SK-N-SH treated with all-trans-retinoic acid at 6 μM for 48 hours (cell line): ENCODE measurements at regions not wholly inside any gene's neighbourhood (a gene's known extent, or its start where the extent isn't known, plus 50 kb on each side); places are given as distances from the start of the nearest gene placed in this dataset.

Experiments used
- ATAC-seq: fragments of 200-7000 bp; cut with Tn5 transposase; 3 replicates; pipeline ENCODE4 v1.9.1; 2020; ENCODE audit warnings: mild to moderate bottlenecking, moderate library complexity
- ARNTL ChIP-seq: fragments of 450-650 bp; formaldehyde crosslinking; IDR thresholded peaks from 2 replicates; pipeline ENCODE4 v1.5.0; 2020; ENCODE audit warnings: low read depth, mild to moderate bottlenecking, moderate library complexity, borderline replicate concordance
- BACH2 ChIP-seq: fragments of 250-450 bp; sonication (Bioruptor Pico); IDR thresholded peaks from 2 replicates; pipeline ENCODE4 v1.9.0; 2021; ENCODE audit warnings: mild to moderate bottlenecking, borderline replicate concordance
- CSDC2 ChIP-seq: fragments of 250-450 bp; sonication (Bioruptor Pico); IDR thresholded peaks from 2 replicates; pipeline ENCODE4 v1.5.0; 2020; ENCODE audit warnings: mild to moderate bottlenecking, moderate library complexity
- ESRRG ChIP-seq: fragments of 250-450 bp; sonication (Bioruptor Pico); IDR thresholded peaks from 2 replicates; pipeline ENCODE4 v1.6.1; 2021; ENCODE audit warnings: mild to moderate bottlenecking
- ISL1 ChIP-seq: fragments of 250-450 bp; sonication (Bioruptor Pico); IDR thresholded peaks from 2 replicates; pipeline ENCODE4 v2.1.2; 2022; ENCODE audit warnings: mild to moderate bottlenecking, moderate library complexity
- OSR1 ChIP-seq: fragments of 250-450 bp; sonication (Bioruptor Pico); IDR thresholded peaks from 2 replicates; pipeline ENCODE4 v1.8.0; 2022; ENCODE audit warnings: moderate library complexity, mild to moderate bottlenecking, inconsistent platforms
- PPARA ChIP-seq: fragments of 250-450 bp; sonication (Bioruptor Pico); IDR thresholded peaks from 2 replicates; pipeline ENCODE4 v1.5.0; 2020; ENCODE audit warnings: mild to moderate bottlenecking, borderline replicate concordance
- RARB ChIP-seq: fragments of 250-450 bp; sonication (Bioruptor Pico); IDR thresholded peaks from 2 replicates; pipeline ENCODE4 v1.8.0; 2021; ENCODE audit warnings: mild to moderate bottlenecking, moderate library complexity
- TCF4 ChIP-seq: fragments of 250-450 bp; sonication (Bioruptor Pico); IDR thresholded peaks from 2 replicates; pipeline ENCODE4 v1.8.0; 2021; ENCODE audit warnings: mild to moderate bottlenecking, moderate library complexity, borderline replicate concordance
- TOX ChIP-seq: fragments of 250-450 bp; sonication (Bioruptor Pico); IDR thresholded peaks from 2 replicates; pipeline ENCODE4 v1.8.0; 2021; ENCODE audit warnings: mild to moderate bottlenecking, moderate library complexity, borderline replicate concordance
- ZC3H10 ChIP-seq: fragments of 250-450 bp; sonication (Bioruptor Pico); IDR thresholded peaks from 2 replicates; pipeline ENCODE4 v1.5.1; 2021; ENCODE audit warnings: mild to moderate bottlenecking, moderate library complexity
- ZFP3 ChIP-seq: fragments of 250-450 bp; sonication (Bioruptor Pico); IDR thresholded peaks from 2 replicates; pipeline ENCODE4 v1.5.0; 2020; ENCODE audit warnings: mild to moderate bottlenecking, moderate library complexity
- ZFP30 ChIP-seq: fragments of 450-650 bp; formaldehyde crosslinking; IDR thresholded peaks from 2 replicates; pipeline ENCODE4 v1.5.0; 2022; ENCODE audit warnings: mild to moderate bottlenecking, moderate library complexity
- ZNF565 ChIP-seq: fragments of 450-650 bp; formaldehyde crosslinking; conservative IDR thresholded peaks from 2 replicates; pipeline ENCODE4 v1.5.0; 2020; ENCODE audit warnings: low read depth, mild to moderate bottlenecking, moderate library complexity
- ZNF70 ChIP-seq: fragments of 450-650 bp; formaldehyde crosslinking; IDR thresholded peaks from 2 replicates; pipeline ENCODE4 v1.5.0; 2020; ENCODE audit warnings: mild to moderate bottlenecking, moderate library complexity
- ZNF8 ChIP-seq: fragments of 450-650 bp; formaldehyde crosslinking; IDR thresholded peaks from 2 replicates; pipeline ENCODE4 v1.5.0; 2020; ENCODE audit warnings: mild to moderate bottlenecking, moderate library complexity
- TF ChIP-seq, protein P1 (sequence below): fragments of 250-450 bp; sonication (Bioruptor Pico); IDR thresholded peaks from 2 replicates; pipeline ENCODE4 v1.5.1; 2020; ENCODE audit warnings: low read depth, mild to moderate bottlenecking, moderate library complexity
- TF ChIP-seq, protein P2 (sequence below): fragments of 250-450 bp; sonication (Bioruptor Pico); IDR thresholded peaks from 2 replicates; pipeline ENCODE4 v1.8.0; 2021; ENCODE audit warnings: low read depth, mild to moderate bottlenecking, moderate library complexity, borderline replicate concordance
- TF ChIP-seq, protein P3 (sequence below): fragments of 250-450 bp; sonication (Bioruptor Pico); IDR thresholded peaks from 2 replicates; pipeline ENCODE4 v1.8.0; 2020; ENCODE audit warnings: mild to moderate bottlenecking, moderate library complexity, borderline replicate concordance
- TF ChIP-seq, protein P4 (sequence below): fragments of 250-450 bp; sonication (Bioruptor Pico); IDR thresholded peaks from 2 replicates; pipeline ENCODE4 v1.5.1; 2021; ENCODE audit warnings: mild to moderate bottlenecking, moderate library complexity
- TF ChIP-seq, protein P5 (sequence below): fragments of 250-450 bp; sonication (Bioruptor Pico); IDR thresholded peaks from 2 replicates; pipeline ENCODE4 v1.5.0; 2020; ENCODE audit warnings: mild to moderate bottlenecking, moderate library complexity

DNA sequence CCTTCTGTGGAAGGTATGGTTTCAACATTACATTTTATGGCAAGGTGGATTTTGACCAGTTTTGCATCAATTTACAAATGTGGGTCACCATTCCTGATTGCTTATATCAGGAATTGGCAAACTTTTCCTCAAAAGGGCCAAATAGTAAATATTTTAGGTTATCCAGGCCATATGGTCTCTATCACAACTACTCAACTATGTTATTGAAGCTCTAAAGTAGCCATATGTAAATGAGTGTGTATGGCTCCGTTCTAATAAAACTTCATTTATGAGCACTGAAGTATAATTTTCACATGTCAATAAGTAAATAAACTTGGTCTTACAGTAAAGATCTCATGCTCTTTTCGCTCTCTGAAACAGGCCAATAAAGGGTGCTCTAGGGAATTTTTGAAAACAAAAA, 362.7 kb upstream of the SASH1 start:
- no peak for ATAC-seq
- TF ChIP-seq ZNF8 (CRISPR knock-in tag) (no peak), ZFP3 (CRISPR knock-in tag) (no peak), ISL1 (CRISPR knock-in tag) (no peak), TOX (CRISPR knock-in tag) (no peak)
- TF ChIP-seq, protein P1, sequence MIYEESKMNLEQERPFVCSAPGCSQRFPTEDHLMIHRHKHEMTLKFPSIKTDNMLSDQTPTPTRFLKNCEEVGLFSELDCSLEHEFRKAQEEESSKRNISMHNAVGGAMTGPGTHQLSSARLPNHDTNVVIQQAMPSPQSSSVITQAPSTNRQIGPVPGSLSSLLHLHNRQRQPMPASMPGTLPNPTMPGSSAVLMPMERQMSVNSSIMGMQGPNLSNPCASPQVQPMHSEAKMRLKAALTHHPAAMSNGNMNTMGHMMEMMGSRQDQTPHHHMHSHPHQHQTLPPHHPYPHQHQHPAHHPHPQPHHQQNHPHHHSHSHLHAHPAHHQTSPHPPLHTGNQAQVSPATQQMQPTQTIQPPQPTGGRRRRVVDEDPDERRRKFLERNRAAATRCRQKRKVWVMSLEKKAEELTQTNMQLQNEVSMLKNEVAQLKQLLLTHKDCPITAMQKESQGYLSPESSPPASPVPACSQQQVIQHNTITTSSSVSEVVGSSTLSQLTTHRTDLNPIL (CRISPR knock-in tag) = no peak
- TF ChIP-seq, protein P2, sequence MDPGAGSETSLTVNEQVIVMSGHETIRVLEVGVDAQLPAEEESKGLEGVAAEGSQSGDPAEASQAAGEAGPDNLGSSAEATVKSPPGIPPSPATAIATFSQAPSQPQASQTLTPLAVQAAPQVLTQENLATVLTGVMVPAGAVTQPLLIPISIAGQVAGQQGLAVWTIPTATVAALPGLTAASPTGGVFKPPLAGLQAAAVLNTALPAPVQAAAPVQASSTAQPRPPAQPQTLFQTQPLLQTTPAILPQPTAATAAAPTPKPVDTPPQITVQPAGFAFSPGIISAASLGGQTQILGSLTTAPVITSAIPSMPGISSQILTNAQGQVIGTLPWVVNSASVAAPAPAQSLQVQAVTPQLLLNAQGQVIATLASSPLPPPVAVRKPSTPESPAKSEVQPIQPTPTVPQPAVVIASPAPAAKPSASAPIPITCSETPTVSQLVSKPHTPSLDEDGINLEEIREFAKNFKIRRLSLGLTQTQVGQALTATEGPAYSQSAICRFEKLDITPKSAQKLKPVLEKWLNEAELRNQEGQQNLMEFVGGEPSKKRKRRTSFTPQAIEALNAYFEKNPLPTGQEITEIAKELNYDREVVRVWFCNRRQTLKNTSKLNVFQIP (CRISPR knock-in tag) = no peak

DNA sequence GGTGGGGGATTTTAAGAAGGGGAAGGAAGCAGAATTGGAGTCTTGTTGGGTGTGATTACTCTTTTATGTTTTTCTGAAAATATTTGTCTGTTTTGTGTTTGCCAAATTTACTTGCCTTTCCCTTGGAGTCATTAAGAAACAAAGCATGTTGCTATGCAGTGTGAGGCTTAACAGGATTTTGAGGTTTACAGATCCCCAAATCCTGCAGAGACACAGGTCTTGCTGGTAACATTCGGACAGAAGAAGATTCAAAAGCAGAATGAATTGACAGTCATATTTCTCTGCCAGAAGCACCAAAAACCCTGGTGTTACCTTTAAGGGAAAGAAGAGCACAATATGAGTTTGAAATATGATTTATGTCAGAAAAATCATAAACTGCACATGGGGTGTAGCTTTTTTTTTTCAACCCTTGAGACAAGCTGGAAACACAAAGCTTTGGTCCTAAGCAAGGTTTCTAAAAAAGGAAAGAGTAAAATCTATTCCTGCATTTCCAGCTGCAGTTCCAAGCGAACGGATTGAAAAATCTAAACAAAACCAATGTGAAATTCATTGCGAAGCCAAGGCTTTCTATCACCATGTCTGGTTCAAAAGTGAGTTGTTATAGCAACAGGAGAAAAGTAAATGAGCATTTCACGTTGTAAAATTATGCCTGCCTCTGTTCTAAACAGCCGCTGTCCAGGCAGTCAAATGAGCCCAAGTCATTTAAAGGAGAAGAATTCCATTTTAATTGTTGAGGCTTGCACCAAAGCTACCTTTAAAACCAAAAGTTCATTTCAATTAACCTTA, 358.9 kb upstream of the SASH1 start:
- no peak for ATAC-seq
- TF ChIP-seq, protein P3, sequence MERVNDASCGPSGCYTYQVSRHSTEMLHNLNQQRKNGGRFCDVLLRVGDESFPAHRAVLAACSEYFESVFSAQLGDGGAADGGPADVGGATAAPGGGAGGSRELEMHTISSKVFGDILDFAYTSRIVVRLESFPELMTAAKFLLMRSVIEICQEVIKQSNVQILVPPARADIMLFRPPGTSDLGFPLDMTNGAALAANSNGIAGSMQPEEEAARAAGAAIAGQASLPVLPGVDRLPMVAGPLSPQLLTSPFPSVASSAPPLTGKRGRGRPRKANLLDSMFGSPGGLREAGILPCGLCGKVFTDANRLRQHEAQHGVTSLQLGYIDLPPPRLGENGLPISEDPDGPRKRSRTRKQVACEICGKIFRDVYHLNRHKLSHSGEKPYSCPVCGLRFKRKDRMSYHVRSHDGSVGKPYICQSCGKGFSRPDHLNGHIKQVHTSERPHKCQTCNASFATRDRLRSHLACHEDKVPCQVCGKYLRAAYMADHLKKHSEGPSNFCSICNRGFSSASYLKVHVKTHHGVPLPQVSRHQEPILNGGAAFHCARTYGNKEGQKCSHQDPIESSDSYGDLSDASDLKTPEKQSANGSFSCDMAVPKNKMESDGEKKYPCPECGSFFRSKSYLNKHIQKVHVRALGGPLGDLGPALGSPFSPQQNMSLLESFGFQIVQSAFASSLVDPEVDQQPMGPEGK (CRISPR knock-in tag) = no peak
- TF ChIP-seq TOX (CRISPR knock-in tag) (no peak), ARNTL (CRISPR knock-in tag) (no peak), CSDC2 (CRISPR knock-in tag) (no peak), ZNF565 (CRISPR knock-in tag) (no peak), ZFP3 (CRISPR knock-in tag) (no peak), ZNF70 (CRISPR knock-in tag) (no peak), ZC3H10 (CRISPR knock-in tag) (no peak), OSR1 (CRISPR knock-in tag) (no peak), ESRRG (CRISPR knock-in tag) (no peak), BACH2 (CRISPR knock-in tag) (no peak), PPARA (CRISPR knock-in tag) (no peak), ZFP30 (no peak), ZNF8 (CRISPR knock-in tag) (no peak)
- TF ChIP-seq, protein P4, sequence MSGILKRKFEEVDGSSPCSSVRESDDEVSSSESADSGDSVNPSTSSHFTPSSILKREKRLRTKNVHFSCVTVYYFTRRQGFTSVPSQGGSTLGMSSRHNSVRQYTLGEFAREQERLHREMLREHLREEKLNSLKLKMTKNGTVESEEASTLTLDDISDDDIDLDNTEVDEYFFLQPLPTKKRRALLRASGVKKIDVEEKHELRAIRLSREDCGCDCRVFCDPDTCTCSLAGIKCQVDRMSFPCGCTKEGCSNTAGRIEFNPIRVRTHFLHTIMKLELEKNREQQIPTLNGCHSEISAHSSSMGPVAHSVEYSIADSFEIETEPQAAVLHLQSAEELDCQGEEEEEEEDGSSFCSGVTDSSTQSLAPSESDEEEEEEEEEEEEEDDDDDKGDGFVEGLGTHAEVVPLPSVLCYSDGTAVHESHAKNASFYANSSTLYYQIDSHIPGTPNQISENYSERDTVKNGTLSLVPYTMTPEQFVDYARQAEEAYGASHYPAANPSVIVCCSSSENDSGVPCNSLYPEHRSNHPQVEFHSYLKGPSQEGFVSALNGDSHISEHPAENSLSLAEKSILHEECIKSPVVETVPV (CRISPR knock-in tag) = no peak

DNA sequence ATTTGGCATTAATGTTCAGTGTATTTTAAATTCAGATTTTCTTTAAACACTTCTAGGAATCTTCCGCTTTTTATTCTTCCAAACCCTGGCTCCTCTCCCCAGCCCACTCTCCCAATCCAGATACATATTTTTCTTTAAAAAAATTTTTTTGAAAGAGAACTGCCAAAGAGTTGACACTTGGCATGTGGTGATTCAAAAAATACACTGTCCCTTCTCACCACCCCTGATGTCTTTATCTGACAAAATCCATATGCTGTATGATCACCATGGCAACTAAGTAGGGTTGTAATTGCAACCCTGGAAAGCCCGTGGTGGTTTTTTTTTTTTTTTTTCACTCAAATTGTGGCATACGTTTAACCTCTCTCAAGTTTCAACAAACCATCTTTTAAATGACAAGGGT, 355.8 kb upstream of the SASH1 start:
- no peak for ATAC-seq
- TF ChIP-seq, protein P5, sequence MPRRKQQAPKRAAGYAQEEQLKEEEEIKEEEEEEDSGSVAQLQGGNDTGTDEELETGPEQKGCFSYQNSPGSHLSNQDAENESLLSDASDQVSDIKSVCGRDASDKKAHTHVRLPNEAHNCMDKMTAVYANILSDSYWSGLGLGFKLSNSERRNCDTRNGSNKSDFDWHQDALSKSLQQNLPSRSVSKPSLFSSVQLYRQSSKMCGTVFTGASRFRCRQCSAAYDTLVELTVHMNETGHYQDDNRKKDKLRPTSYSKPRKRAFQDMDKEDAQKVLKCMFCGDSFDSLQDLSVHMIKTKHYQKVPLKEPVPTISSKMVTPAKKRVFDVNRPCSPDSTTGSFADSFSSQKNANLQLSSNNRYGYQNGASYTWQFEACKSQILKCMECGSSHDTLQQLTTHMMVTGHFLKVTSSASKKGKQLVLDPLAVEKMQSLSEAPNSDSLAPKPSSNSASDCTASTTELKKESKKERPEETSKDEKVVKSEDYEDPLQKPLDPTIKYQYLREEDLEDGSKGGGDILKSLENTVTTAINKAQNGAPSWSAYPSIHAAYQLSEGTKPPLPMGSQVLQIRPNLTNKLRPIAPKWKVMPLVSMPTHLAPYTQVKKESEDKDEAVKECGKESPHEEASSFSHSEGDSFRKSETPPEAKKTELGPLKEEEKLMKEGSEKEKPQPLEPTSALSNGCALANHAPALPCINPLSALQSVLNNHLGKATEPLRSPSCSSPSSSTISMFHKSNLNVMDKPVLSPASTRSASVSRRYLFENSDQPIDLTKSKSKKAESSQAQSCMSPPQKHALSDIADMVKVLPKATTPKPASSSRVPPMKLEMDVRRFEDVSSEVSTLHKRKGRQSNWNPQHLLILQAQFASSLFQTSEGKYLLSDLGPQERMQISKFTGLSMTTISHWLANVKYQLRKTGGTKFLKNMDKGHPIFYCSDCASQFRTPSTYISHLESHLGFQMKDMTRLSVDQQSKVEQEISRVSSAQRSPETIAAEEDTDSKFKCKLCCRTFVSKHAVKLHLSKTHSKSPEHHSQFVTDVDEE (CRISPR knock-in tag) = no peak
- TF ChIP-seq, protein P2 (CRISPR knock-in tag) = no peak
- TF ChIP-seq, protein P3 (CRISPR knock-in tag) = no peak
- TF ChIP-seq ZFP30 (no peak), ESRRG (CRISPR knock-in tag) (no peak), RARB (CRISPR knock-in tag) (no peak), TCF4 (CRISPR knock-in tag) (no peak), TOX (CRISPR knock-in tag) (no peak)
- TF ChIP-seq, protein P1 (CRISPR knock-in tag) = no peak
